Peyer's patch (tissue), 4 donors: ENCODE measurements at regions not wholly inside any gene's neighbourhood (a gene's known extent, or its start where the extent isn't known, plus 50 kb on each side); places are given as distances from the start of the nearest gene placed in this dataset.

Experiments used
- CTCF ChIP-seq, 6 experiments: fragments of 450-650 bp in 4 of 6; fragments of 200-600 bp in 2 of 6; sonication (generic) in 1 of 6; IDR thresholded peaks; one replicate each; pipeline ENCODE4 v1.5.1; 2017 to 2019; ENCODE audit warnings: antibody characterized with exemption in 6 of 6, mild to moderate bottlenecking in 3 of 6, moderate library complexity in 1 of 6
- POLR2A ChIP-seq, 2 donors: fragments of 450-650 bp; IDR thresholded peaks; one replicate each; pipeline ENCODE4 v1.5.1; 2017; ENCODE audit warnings: antibody characterized with exemption in 2 of 2, mild to moderate bottlenecking in 2 of 2, moderate library complexity in 2 of 2

GRCh38 chr14:98923596-98923995 lies 348.4 kb downstream of the BCL11B start:
- TF ChIP-seq POLR2A (IDR thresholded peaks at IDR 0.05): no peak
- TF ChIP-seq CTCF (IDR thresholded peaks at IDR 0.05): no peak
